ENCODE measurements at regions not wholly inside any gene's neighbourhood (a gene's known extent, or its start where the extent isn't known, plus 50 kb on each side); places are given as distances from the start of the nearest gene placed in this dataset.

DNA sequence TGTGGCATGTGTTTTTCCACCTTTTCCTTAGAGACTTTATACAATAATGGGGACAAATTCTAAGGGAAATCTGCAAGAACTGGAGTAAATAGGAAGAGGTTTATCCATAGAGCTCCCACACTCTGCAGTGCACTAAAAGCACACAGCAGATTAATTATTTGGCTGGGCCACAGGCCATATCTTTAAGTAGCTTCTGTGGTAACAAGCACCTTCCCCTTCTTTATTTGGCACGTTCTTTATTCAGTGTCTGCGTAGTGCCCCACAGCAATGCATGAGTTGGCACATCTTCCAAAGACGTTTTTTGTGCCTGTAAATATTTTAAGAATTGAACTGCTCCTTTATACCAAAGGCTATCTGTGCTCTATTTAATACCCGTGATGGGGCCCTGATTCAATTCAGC lies 104.9 kb upstream of the MBL2 start:
- no peak for TF ChIP-seq GATA2 (IDR thresholded peaks at IDR 0.05; ENCODE audit: low read depth, low read length)
- TF ChIP-seq GATA3 (IDR thresholded peaks at IDR 0.05; ENCODE audit: low read depth, low read length) = no peak
